Suprapubic skin (tissue), 3 donors: ENCODE measurements at regions not wholly inside any gene's neighbourhood (a gene's known extent, or its start where the extent isn't known, plus 50 kb on each side); places are given as distances from the start of the nearest gene placed in this dataset.

Experiments used
- CTCF ChIP-seq, 2 donors: fragments of 200-600 bp in 1 of 2; fragments of 450-650 bp in 1 of 2; sonication (generic) in 1 of 2; IDR thresholded peaks; one replicate each; pipeline ENCODE4 v1.5.1; 2016 to 2019; ENCODE audit warnings: antibody characterized with exemption in 2 of 2, mild to moderate bottlenecking in 1 of 2, moderate library complexity in 1 of 2
- EP300 ChIP-seq: sonication (generic); formaldehyde crosslinking; IDR thresholded peaks from one replicate; pipeline ENCODE4 v1.6.1; 2017; ENCODE audit warnings: antibody characterized with exemption
- POLR2A ChIP-seq, 2 donors: fragments of 450-650 bp; IDR thresholded peaks; one replicate each; pipeline ENCODE4 v1.6.1; 2017; ENCODE audit warnings: antibody characterized with exemption in 2 of 2, mild to moderate bottlenecking in 2 of 2, moderate library complexity in 2 of 2

- no peak for TF ChIP-seq CTCF (IDR thresholded peaks at IDR 0.05)
- TF ChIP-seq POLR2A (IDR thresholded peaks at IDR 0.05) = no peak
- no peak for TF ChIP-seq EP300
Measured at GRCh38 chr3:88346643-88347042, 196.9 kb downstream of the C3orf38 start.
